BLaER1 (cell line): ENCODE measurements at regions not wholly inside any gene's neighbourhood (a gene's known extent, or its start where the extent isn't known, plus 50 kb on each side); places are given as distances from the start of the nearest gene placed in this dataset.
"Not testable (repeated sequence)": the region's sequence is repeated elsewhere in the genome, so short reads cannot be mapped to it uniquely, and the experiment has no call there.

Experiments
- H3K27ac ChIP-seq: shearing (Covaris generic); formaldehyde crosslinking; 2 replicates; pipeline ENCODE4 v1.8.1; 2022
- H3K27me3 ChIP-seq: shearing (Covaris generic); formaldehyde crosslinking; 2 replicates; pipeline ENCODE4 v1.8.1; 2022
- H3K36me3 ChIP-seq: shearing (Covaris generic); formaldehyde crosslinking; 2 replicates; pipeline ENCODE4 v1.8.1; 2022
- H3K4me1 ChIP-seq: shearing (Covaris generic); formaldehyde crosslinking; 2 replicates; pipeline ENCODE4 v1.8.1; 2022
- H3K4me2 ChIP-seq: shearing (Covaris generic); formaldehyde crosslinking; 2 replicates; pipeline ENCODE4 v1.8.1; 2022
- H3K4me3 ChIP-seq: shearing (Covaris generic); formaldehyde crosslinking; 2 replicates; pipeline ENCODE4 v1.8.1; 2022
- H3K9ac ChIP-seq: shearing (Covaris generic); formaldehyde crosslinking; 2 replicates; pipeline ENCODE4 v1.8.1; 2022
- H3K9me3 ChIP-seq: shearing (Covaris generic); formaldehyde crosslinking; 2 replicates; pipeline ENCODE4 v1.8.1; 2022
- H4K20me1 ChIP-seq: shearing (Covaris generic); formaldehyde crosslinking; 2 replicates; pipeline ENCODE4 v1.8.1; 2022
- Cebpa-rat ChIP-seq: shearing (Covaris generic); IDR thresholded peaks from 2 replicates; pipeline ENCODE4 v1.8.1; 2022

- Histone ChIP-seq H3K27me3 (no peaks in the 10 kb centered on the region), H3K9ac (no peak overlapping the region), H3K36me3 (no peaks in the 10 kb centered on the region), H3K4me3 (no peak overlapping the region), H3K4me2 (no peak overlapping the region), H3K27ac (no peak overlapping the region), H3K9me3 (no peaks in the 10 kb centered on the region), H3K4me1 (no peaks in the 10 kb centered on the region), H4K20me1 (no peaks in the 10 kb centered on the region)
- no peak for TF ChIP-seq Cebpa-rat
Measured at GRCh38 chr18:14943486-14943885, 195.5 kb downstream of the ANKRD30B start.

DNA sequence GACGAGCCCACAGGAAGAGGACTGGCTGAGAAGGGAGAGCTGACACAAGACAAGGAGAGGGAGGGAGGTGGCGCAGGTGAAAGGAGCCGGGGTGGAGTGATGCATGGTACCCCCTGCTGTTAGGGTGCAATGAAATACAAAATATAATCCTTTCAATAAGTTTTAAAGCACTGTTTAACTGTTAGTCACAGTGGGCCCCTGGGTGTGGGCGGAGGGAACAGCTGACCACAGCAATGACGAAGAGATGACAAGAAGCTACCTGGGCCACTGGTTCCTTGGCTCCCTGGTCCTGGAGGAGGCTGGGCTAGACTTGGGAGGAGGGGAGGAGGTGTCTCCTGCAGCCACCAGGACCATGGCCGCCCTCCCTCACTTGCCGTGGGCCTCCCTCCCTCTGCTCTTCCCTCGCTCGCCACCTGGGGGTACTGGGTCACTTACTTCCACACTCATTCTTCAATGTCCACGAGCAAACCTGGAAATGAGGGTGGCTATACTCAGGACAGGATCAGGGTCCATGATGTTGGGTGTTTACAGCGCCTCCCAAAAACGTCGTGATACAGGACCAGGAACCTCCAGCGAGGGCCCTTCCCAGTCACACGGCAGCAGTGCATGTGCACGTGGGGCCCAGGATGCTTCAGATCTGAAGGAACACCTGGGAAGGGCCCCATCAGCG is 196.1 kb downstream of the ANKRD30B start:
- H3K27me3 ChIP-seq: no peaks in the 10 kb centered on the region
- no peak overlapping the region for H3K4me3 ChIP-seq
- H3K4me2 ChIP-seq: no peak overlapping the region
- H3K27ac ChIP-seq: no peak overlapping the region
- H3K4me1 ChIP-seq: no peaks in the 10 kb centered on the region
- H3K9me3 ChIP-seq: no peaks in the 10 kb centered on the region
- H3K9ac ChIP-seq: no peak overlapping the region
- H4K20me1 ChIP-seq: no peaks in the 10 kb centered on the region
- no peaks in the 10 kb centered on the region for H3K36me3 ChIP-seq
- TF ChIP-seq Cebpa-rat: no peak

GRCh38 chr18:14944838-14945237 is 196.9 kb downstream of the ANKRD30B start:
- no peaks in the 10 kb centered on the region for H3K27me3 ChIP-seq
- no peak overlapping the region for H3K4me3 ChIP-seq
- no peaks in the 10 kb centered on the region for H3K4me1 ChIP-seq
- no peak overlapping the region for H3K9ac ChIP-seq
- no peaks in the 10 kb centered on the region for H4K20me1 ChIP-seq
- H3K9me3 ChIP-seq: no peaks in the 10 kb centered on the region
- H3K27ac ChIP-seq: no peak overlapping the region
- H3K4me2 ChIP-seq: no peak overlapping the region
- H3K36me3 ChIP-seq: no peaks in the 10 kb centered on the region
- no peak for TF ChIP-seq Cebpa-rat

GRCh38 chr18:14945286-14945685 is 197.3 kb downstream of the ANKRD30B start:
- Histone ChIP-seq H3K27ac (no peak overlapping the region), H3K9me3 (no peaks in the 10 kb centered on the region), H3K9ac (no peak overlapping the region), H3K4me3 (no peak overlapping the region), H3K4me2 (no peak overlapping the region), H4K20me1 (no peaks in the 10 kb centered on the region), H3K27me3 (no peaks in the 10 kb centered on the region), H3K4me1 (no peaks in the 10 kb centered on the region), H3K36me3 (no peaks in the 10 kb centered on the region)
- TF ChIP-seq Cebpa-rat: no peak

GRCh38 chr18:14945984-14946383 is 198.0 kb downstream of the ANKRD30B start:
- Histone ChIP-seq H3K4me3 (no peak overlapping the region), H3K36me3 (no peaks in the 10 kb centered on the region), H3K9me3 (no peaks in the 10 kb centered on the region), H3K4me2 (no peak overlapping the region), H3K9ac (no peak overlapping the region), H3K27me3 (no peaks in the 10 kb centered on the region), H3K4me1 (no peaks in the 10 kb centered on the region), H3K27ac (no peak overlapping the region), H4K20me1 (no peaks in the 10 kb centered on the region)
- TF ChIP-seq Cebpa-rat: no peak

- H4K20me1 ChIP-seq, H3K27ac ChIP-seq: not testable (repeated sequence)
Measured at GRCh38 chr18:14946741-14947470, 198.9 kb downstream of the ANKRD30B start.

GRCh38 chr18:14947482-14948162 is 199.7 kb downstream of the ANKRD30B start:
- H3K27ac ChIP-seq: no peak overlapping the region
- no peak overlapping the region for H3K4me2 ChIP-seq
- no peaks in the 10 kb centered on the region for H3K9me3 ChIP-seq
- no peak overlapping the region for H3K4me3 ChIP-seq
- no peak for TF ChIP-seq Cebpa-rat
- no peaks in the 10 kb centered on the region for H3K36me3 ChIP-seq
- H3K27me3 ChIP-seq: no peaks in the 10 kb centered on the region
- no peaks in the 10 kb centered on the region for H3K4me1 ChIP-seq
- no peaks in the 10 kb centered on the region for H4K20me1 ChIP-seq
- H3K9ac ChIP-seq: no peak overlapping the region

More at GRCh38 chr18:14946741-14947470, 198.9 kb downstream of the ANKRD30B start:
- H3K27me3 ChIP-seq, H3K4me2 ChIP-seq, H3K9me3 ChIP-seq, H3K9ac ChIP-seq, H3K4me1 ChIP-seq, H3K36me3 ChIP-seq, H3K4me3 ChIP-seq: not testable (repeated sequence)

GRCh38 chr18:14948163-14948540 is 200.2 kb downstream of the ANKRD30B start:
- Histone ChIP-seq H3K36me3 (no peaks in the 10 kb centered on the region), H3K27ac (no peak overlapping the region), H3K4me1 (no peaks in the 10 kb centered on the region), H4K20me1 (no peaks in the 10 kb centered on the region), H3K4me2 (no peak overlapping the region), H3K4me3 (no peak overlapping the region), H3K9ac (no peak overlapping the region), H3K27me3 (no peaks in the 10 kb centered on the region), H3K9me3 (no peaks in the 10 kb centered on the region)
- TF ChIP-seq Cebpa-rat: no peak

DNA sequence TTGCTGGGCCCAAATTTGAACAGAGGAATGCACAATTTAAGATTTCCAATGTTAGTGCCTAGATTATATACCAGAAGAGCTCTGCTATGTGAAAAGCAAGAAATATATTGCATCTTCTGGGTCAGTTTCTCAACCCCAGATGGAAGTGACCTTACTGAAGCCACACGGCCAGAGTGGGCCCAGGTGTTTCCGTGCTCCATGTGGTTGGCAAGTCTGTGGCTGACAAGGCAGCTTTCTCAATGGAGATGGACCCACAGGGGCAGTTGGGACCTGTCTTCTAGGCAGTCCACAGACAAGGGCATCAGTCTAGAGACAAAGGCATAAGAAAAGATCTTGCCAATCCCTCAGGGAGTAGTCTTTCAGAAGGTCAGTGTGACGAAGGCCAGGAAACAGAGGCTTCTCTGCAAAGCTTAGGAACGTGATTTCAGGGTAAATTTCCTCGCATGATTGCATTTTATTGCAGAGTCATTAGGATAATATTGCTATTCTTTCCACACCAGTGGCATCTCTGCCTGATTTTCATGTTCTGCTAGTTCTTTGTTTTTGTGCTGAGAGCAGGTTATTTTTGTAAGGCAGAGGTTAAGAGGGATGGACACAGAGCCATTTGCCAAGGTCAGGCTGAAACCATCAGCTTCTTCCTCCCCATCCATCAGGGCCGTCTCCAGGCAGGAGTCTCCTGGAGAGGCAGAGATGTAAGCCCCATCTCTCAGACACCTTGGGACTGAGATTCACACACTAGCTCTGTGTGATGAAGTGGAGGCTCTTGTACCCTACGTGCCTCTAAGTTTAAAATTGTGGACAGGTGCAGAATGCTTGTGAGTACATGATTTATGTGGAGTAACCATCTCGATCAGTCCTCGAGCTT is 202.1 kb downstream of the ANKRD30B start:
- H3K27me3 ChIP-seq: no peaks in the 10 kb centered on the region
- no peak overlapping the region for H3K9ac ChIP-seq
- H3K9me3 ChIP-seq: no peaks in the 10 kb centered on the region
- no peak overlapping the region for H3K4me2 ChIP-seq
- H3K4me3 ChIP-seq: no peak overlapping the region
- no peaks in the 10 kb centered on the region for H4K20me1 ChIP-seq
- H3K27ac ChIP-seq: no peak overlapping the region
- no peak for TF ChIP-seq Cebpa-rat
- H3K4me1 ChIP-seq: no peaks in the 10 kb centered on the region
- no peaks in the 10 kb centered on the region for H3K36me3 ChIP-seq

DNA sequence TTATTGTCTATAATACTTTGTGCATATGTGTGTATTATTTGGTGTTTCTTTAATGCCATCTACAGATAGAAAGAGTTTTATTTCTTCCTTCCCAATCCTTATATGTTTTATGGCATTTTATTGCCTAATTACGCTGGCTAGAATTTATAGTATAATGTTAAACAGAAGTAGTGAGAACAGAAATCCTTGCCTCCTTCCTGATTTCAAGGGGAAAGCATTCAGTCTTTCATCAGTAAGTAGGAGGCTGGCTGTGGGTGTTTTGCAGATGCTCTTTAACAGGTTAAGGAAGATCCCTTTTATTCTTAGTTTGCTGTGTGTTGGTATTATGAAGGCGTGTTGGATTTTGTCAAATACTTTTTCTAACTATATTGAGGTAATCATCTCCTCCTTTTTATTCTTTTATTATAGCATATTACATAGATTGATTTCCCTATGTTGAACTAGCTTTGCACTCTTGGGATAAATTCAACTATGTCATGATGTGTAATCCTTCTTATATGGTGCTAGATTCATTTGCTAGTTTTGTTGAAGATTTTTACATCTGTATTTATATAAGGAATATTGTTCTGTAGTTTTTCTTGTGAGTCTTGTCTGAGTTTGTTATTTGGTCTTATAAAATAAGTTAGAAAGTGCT is 204.6 kb downstream of the ANKRD30B start:
- not testable (repeated sequence) for H3K27ac ChIP-seq

More for the DNA sequence above, 204.6 kb downstream of the ANKRD30B start:
- H3K4me2 ChIP-seq, H3K27me3 ChIP-seq, H4K20me1 ChIP-seq, H3K4me3 ChIP-seq, H3K4me1 ChIP-seq, H3K9ac ChIP-seq, H3K36me3 ChIP-seq, H3K9me3 ChIP-seq: not testable (repeated sequence)
